Nephron (organoid): ENCODE measurements at regions not wholly inside any gene's neighbourhood (a gene's known extent, or its start where the extent isn't known, plus 50 kb on each side); places are given as distances from the start of the nearest gene placed in this dataset.

Source experiments
- H3K27ac Mint-ChIP-seq, 3 experiments: 2 replicates each; pipeline ENCODE4 v1.8.0; 2020; ENCODE audit warnings: mixed read lengths in 3 of 3, mild to moderate bottlenecking in 2 of 3, moderate library complexity in 1 of 3
- H3K27me3 Mint-ChIP-seq: 2 replicates; pipeline ENCODE4 v1.8.0; 2021; ENCODE audit warnings: low read depth, mild to moderate bottlenecking, moderate library complexity, mixed read lengths
- H3K36me3 Mint-ChIP-seq: 2 replicates; pipeline ENCODE4 v1.8.0; 2020; ENCODE audit warnings: low read depth, mixed read lengths
- H3K4me1 Mint-ChIP-seq: 2 replicates; pipeline ENCODE4 v1.8.0; 2020; ENCODE audit warnings: mixed read lengths
- H3K4me3 Mint-ChIP-seq, 3 experiments: 2 replicates each; pipeline ENCODE4 v1.8.0; 2020; ENCODE audit warnings: mild to moderate bottlenecking in 3 of 3, mixed read lengths in 3 of 3, moderate library complexity in 2 of 3
- H3K9me3 Mint-ChIP-seq: 2 replicates; pipeline ENCODE4 v1.8.0; 2020; ENCODE audit warnings: mixed read lengths
- TF ChIP-seq, protein P1 (sequence below), 3 experiments: fragments of 200-600 bp; sonication (generic); IDR thresholded peaks; one replicate each; pipeline ENCODE4 v1.5.0; 2021; ENCODE audit warnings: antibody characterized with exemption in 3 of 3; ENCODE audit not compliant: unreplicated experiment in 3 of 3

GRCh38 chr15:69828181-69828828 lies 269.4 kb downstream of the TLE3 start:
- Mint-ChIP-seq H3K27me3 (peaks cover 51% of the 10 kb centered on the region), H3K4me3 (no peak overlapping the region), H3K36me3 (no peaks in the 10 kb centered on the region), H3K4me1 (peaks cover 17% of the 10 kb centered on the region), H3K9me3 (no peaks in the 10 kb centered on the region), H3K27ac (no peak overlapping the region)
- TF ChIP-seq, protein P1, sequence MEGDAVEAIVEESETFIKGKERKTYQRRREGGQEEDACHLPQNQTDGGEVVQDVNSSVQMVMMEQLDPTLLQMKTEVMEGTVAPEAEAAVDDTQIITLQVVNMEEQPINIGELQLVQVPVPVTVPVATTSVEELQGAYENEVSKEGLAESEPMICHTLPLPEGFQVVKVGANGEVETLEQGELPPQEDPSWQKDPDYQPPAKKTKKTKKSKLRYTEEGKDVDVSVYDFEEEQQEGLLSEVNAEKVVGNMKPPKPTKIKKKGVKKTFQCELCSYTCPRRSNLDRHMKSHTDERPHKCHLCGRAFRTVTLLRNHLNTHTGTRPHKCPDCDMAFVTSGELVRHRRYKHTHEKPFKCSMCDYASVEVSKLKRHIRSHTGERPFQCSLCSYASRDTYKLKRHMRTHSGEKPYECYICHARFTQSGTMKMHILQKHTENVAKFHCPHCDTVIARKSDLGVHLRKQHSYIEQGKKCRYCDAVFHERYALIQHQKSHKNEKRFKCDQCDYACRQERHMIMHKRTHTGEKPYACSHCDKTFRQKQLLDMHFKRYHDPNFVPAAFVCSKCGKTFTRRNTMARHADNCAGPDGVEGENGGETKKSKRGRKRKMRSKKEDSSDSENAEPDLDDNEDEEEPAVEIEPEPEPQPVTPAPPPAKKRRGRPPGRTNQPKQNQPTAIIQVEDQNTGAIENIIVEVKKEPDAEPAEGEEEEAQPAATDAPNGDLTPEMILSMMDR (IDR thresholded peaks at IDR 0.05; ENCODE audit: unreplicated experiment in 3 of 3): no peak

DNA sequence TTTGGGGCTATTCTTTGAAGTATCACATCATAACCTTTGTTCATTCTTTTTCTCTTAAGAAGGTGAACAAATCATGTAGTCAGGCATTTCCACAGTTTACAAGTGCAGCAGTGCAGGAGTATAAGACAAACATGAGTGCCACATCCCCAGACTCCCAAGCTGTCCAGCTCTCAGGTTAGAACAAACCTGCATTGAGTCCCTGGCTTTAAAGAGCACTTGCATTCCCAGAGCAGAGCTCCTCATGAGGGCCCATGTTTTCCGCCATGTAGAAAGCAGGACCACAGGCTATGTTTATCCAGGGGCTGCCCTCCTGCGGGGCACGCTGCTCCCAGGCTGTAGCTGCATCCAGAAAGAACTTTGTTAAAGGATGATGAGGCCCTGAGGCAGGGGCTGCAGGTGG lies 267.7 kb downstream of the TLE3 start:
- Mint-ChIP-seq H3K27ac (no peak overlapping the region), H3K27me3 (peaks cover 51% of the 10 kb centered on the region), H3K4me3 (no peak overlapping the region)

DNA sequence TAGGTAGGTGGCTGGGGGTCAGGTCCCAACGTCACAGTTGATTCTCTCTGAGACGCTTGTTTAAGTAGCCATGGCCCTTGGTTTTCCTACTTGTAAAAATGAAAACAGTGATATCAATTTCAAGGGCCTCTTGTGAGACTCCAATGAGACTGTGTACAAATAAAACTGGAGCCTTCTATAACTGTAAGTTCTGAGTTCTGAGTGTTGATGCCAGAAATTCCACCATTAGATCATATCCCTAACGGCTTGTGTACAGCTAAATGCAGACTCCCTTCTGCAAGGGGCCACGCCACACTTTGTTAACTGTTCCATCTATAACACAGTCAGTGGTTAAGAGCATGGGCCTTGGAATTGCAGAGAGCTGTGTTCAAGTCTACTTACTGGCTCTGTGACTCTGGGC lies 267.3 kb downstream of the TLE3 start:
- no peaks in the 10 kb centered on the region for H3K36me3 Mint-ChIP-seq
- no peaks in the 10 kb centered on the region for H3K9me3 Mint-ChIP-seq
- TF ChIP-seq, protein P1 (IDR thresholded peaks at IDR 0.05; ENCODE audit: unreplicated experiment in 3 of 3): no peak
- H3K4me1 Mint-ChIP-seq: peaks cover 27% of the 10 kb centered on the region
- H3K27ac Mint-ChIP-seq: no peak overlapping the region
- H3K4me3 Mint-ChIP-seq: no peak overlapping the region
- H3K27me3 Mint-ChIP-seq: peaks cover 51% of the 10 kb centered on the region

More for the DNA sequence above, 267.7 kb downstream of the TLE3 start:
- no peaks in the 10 kb centered on the region for H3K9me3 Mint-ChIP-seq
- peaks cover 23% of the 10 kb centered on the region for H3K4me1 Mint-ChIP-seq
- no peaks in the 10 kb centered on the region for H3K36me3 Mint-ChIP-seq
- TF ChIP-seq, protein P1 (IDR thresholded peaks at IDR 0.05; ENCODE audit: unreplicated experiment in 3 of 3): no peak

- no peak overlapping the region for H3K4me3 Mint-ChIP-seq
- peaks cover 51% of the 10 kb centered on the region for H3K27me3 Mint-ChIP-seq
- H3K4me1 Mint-ChIP-seq: peaks cover 27% of the 10 kb centered on the region
- TF ChIP-seq, protein P1 (IDR thresholded peaks at IDR 0.05; ENCODE audit: unreplicated experiment in 3 of 3): no peak
- no peaks in the 10 kb centered on the region for H3K36me3 Mint-ChIP-seq
- no peak overlapping the region for H3K27ac Mint-ChIP-seq
- no peaks in the 10 kb centered on the region for H3K9me3 Mint-ChIP-seq
Observed at GRCh38 chr15:69830876-69831275, 266.8 kb downstream of the TLE3 start.

GRCh38 chr15:69834267-69834666 lies 263.4 kb downstream of the TLE3 start:
- H3K27me3 Mint-ChIP-seq: peaks cover 46% of the 10 kb centered on the region
- peaks cover 17% of the 10 kb centered on the region for H3K4me1 Mint-ChIP-seq
- H3K4me3 Mint-ChIP-seq: no peak overlapping the region
- H3K9me3 Mint-ChIP-seq: no peaks in the 10 kb centered on the region
- peak overlapping the region in 2 of 3 experiments; percentile 9 to 51 for H3K27ac Mint-ChIP-seq
- TF ChIP-seq, protein P1 (IDR thresholded peaks at IDR 0.05; ENCODE audit: unreplicated experiment in 3 of 3): no peak
- H3K36me3 Mint-ChIP-seq: no peaks in the 10 kb centered on the region

DNA sequence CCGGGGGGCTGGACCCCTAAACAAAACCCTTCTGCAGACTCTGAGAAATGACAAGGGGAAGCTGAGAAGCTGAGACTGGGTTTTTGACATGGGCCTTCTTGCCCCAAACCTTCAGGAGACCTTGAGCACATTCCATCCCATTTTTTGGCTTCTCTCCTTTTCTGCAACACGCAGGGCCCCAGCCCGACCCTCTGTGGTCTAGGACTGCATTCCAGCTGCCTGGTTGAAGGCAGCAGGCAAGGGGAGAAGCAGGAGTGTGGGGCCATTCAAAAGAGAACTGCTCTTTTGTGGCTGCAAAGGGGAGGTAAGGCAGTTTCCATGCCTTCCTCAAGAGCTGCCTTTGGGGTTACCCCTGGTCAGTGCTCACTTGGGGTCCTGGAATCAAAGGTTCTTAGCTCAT lies 263.0 kb downstream of the TLE3 start:
- H3K27ac Mint-ChIP-seq: peak overlapping the region in 2 of 3 experiments; percentile 9 to 51
- H3K4me3 Mint-ChIP-seq: no peak overlapping the region
- H3K9me3 Mint-ChIP-seq: no peaks in the 10 kb centered on the region
- TF ChIP-seq, protein P1 (IDR thresholded peaks at IDR 0.05; ENCODE audit: unreplicated experiment in 3 of 3): no peak
- no peaks in the 10 kb centered on the region for H3K36me3 Mint-ChIP-seq
- peaks cover 17% of the 10 kb centered on the region for H3K4me1 Mint-ChIP-seq
- peaks cover 45% of the 10 kb centered on the region for H3K27me3 Mint-ChIP-seq
